Body of pancreas (tissue), 4 donors: ENCODE measurements at regions not wholly inside any gene's neighbourhood (a gene's known extent, or its start where the extent isn't known, plus 50 kb on each side); places are given as distances from the start of the nearest gene placed in this dataset.

Experiments used
- POLR2A ChIP-seq, 3 donors: fragments of 450-650 bp; IDR thresholded peaks; one replicate each; pipeline ENCODE4 v1.6.1; 2016; ENCODE audit warnings: antibody characterized with exemption in 3 of 3, mild to moderate bottlenecking in 2 of 3
- TF ChIP-seq, protein P1 (sequence below), 7 experiments: fragments of 450-650 bp in 4 of 7; fragments of 200-600 bp in 3 of 7; sonication (generic) in 3 of 7; IDR thresholded peaks; one replicate each; pipeline ENCODE4 v1.5.1; 2016 to 2019; ENCODE audit warnings: antibody characterized with exemption in 7 of 7

DNA sequence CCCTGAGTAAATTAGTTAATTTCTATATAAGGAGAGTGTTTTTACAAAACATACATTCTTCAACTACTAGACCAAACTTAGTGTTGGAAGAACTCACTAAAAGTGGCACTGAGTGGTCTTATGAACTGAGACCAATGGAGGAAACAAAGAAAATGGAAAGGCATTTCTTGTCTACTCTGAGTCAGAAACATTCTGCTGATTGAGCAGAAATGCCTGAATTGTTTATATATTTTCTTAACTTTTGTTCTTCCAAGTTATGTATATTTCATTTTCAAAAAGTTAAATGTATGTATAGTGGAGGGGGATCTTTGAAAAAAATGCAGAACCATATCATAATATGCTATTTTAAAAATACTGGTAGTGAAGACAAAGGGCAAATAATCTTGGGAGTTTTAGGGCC lies 320.7 kb downstream of the HGF start:
- TF ChIP-seq, protein P1, sequence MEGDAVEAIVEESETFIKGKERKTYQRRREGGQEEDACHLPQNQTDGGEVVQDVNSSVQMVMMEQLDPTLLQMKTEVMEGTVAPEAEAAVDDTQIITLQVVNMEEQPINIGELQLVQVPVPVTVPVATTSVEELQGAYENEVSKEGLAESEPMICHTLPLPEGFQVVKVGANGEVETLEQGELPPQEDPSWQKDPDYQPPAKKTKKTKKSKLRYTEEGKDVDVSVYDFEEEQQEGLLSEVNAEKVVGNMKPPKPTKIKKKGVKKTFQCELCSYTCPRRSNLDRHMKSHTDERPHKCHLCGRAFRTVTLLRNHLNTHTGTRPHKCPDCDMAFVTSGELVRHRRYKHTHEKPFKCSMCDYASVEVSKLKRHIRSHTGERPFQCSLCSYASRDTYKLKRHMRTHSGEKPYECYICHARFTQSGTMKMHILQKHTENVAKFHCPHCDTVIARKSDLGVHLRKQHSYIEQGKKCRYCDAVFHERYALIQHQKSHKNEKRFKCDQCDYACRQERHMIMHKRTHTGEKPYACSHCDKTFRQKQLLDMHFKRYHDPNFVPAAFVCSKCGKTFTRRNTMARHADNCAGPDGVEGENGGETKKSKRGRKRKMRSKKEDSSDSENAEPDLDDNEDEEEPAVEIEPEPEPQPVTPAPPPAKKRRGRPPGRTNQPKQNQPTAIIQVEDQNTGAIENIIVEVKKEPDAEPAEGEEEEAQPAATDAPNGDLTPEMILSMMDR (IDR thresholded peaks at IDR 0.05) = no peak
- TF ChIP-seq POLR2A (IDR thresholded peaks at IDR 0.05) = no peak
